ENCODE measurements at regions not wholly inside any gene's neighbourhood (a gene's known extent, or its start where the extent isn't known, plus 50 kb on each side); places are given as distances from the start of the nearest gene placed in this dataset.
"Not testable (repeated sequence)": the region's sequence is repeated elsewhere in the genome, so short reads cannot be mapped to it uniquely, and the experiment has no call there.

DNA sequence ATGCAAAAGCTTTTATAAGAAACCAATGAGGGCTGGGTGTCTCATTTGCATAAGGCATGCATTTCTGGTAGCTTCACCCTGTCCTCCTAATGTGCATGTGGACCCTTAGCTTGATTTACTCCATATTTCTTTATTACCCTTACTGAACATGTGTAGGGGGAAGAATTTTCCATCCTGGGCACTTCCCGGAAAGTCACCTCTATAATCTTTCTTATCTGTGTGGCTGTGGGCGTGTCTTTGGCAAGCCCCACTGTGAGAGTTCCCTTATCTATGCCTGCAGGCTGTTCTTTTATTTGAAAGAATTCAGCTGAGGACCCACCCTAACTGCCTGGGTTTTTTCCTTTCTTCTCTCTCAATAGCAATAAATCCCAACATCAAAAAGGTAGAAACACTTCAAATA is 627.8 kb downstream of the DOK5 start:
- no peak for DNase-seq (ENCODE audit: low read depth in 4 of 4, low spot score in 2 of 4)

DNA sequence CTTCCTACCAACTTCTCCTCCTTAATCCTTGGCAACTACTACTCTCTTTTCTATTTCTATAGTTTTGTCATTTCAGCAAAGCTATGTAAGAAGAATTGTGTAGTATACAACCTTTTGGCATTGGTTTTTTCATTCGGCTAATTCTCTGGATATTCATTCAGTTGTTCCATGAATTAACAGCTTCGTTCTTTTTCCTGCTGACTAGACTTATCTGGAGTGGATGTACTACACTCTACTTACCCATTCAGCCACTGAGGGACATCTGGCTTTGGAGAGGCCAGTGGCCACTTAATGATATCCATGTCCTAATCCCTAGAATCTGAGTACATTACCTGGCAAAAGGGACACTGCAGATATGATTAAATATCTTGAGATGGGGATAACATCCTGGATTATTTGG is 623.9 kb downstream of the DOK5 start:
- no peak for DNase-seq (ENCODE audit: low read depth in 4 of 4, low spot score in 2 of 4)

DNA sequence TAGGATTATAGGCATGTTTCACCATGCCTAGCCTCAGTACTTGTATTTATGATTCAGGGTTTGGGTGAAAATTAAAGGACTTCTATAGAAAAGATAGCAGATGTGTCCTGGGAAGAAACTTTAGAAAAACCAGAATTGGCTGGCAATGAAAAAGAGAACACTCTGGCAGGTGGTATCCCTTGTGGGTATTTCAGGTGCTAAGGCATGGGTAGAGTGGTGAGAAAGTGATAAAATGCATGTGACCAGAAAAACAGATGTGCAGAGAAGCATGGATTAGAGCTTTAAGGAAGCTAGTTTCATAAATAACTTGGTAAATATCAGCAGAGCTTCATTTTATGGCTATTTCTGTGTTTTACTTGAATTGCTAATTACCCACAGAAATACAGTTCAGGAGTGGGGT is 622.2 kb downstream of the DOK5 start:
- no peak for DNase-seq (ENCODE audit: low read depth in 4 of 4, low spot score in 2 of 4)

DNA sequence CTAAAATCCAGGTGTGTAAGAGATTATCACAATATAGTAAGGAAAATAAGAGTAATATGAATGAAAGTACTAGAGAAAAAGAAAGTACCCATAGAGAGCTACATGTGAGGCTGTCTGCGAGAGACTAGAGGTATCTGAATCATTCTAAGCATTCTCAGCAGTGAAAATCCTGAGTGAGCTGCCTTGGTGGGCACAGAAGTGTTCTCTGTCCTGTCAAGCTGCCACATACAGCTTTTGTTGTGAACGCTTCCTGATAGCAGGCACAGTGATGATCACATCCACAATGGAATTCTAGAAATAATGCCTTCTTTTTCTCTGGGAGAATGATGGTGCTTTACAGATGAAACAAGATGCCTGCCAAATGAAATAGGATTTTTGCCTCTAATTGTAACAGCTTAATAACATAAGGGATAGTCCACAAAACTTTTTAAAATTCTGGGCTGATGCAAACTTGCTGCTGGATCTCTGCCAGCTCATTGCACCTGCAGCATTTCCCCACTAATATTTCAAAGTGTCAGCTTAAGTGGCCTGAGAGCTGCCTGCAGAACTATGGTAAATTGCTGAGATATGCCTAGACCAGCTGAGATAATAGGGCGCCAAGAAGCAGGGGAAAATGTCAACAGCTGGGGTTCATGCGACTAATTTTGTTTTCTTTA is 620.5 kb downstream of the DOK5 start:
- DNase-seq (ENCODE audit: low read depth in 4 of 4, low spot score in 2 of 4), result peak in 1 of 4 donors; percentile 7

DNA sequence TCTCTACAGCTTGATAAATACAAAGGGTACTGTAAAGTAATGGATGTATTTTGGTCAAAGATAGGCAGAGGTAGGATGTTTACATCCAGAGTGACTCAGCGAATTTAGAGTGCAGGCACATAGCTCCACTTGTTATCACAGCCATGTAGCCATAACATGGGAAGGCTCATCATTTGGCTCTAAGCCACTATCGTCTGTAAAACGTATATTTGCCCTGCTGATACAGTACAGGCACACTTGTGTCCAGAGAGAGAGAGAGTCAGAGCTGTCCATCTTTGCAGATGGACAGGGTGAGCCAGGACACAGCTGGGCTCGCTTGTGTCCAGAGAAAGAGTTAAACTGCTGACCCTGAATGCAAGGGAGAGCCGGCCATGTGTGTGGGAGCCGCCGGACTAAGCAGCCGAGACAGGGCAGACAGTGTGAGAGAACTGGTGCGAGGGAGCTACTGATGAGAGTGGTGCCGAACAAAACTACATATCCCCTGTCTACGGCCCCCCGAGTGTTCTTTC is 619.0 kb downstream of the DOK5 start:
- DNase-seq (ENCODE audit: low read depth in 4 of 4, low spot score in 2 of 4), result peak in 2 of 4 donors; percentile 17 to 24

DNA sequence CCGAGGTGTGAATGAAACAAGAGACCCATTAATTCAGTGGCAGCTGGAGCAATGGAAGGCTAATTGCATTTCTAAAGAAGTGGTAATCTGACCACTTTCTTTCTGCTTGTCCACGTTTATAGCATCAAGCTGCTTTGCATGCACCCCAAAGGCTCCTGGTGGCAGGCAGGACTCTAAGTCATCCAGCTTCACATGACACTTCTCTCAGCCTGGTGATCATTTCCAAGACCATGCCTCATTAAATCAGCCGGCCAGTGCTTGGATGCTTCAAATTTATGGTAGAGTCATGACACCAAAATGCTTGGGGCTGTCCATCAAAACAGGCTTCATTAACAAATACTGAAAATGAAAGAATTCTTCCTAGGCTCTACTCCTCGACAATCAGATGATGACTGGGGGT is 614.9 kb downstream of the DOK5 start:
- peak; percentile 22 to 55 (median 42) for DNase-seq (ENCODE audit: low read depth in 4 of 4, low spot score in 2 of 4)

DNA sequence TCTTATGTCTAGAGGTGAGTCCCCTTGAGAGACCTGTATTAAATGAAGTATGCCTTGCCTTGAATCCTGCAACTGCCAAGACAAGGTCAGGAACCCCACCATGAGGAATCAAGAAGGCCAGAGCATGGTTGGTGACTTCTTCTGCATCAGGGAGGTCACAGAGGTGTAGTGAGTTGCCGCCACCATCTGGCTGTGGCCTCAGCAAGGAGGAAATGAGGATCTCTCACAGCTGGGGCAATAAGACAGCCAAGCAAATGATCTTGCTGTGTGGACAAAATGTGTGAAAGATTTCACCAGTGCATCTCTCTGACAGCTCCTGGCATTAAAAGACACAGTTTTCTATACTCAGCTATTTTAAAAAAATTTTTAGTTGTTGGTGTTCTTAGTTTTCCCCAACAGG is 611.0 kb downstream of the DOK5 start:
- no peak for DNase-seq (ENCODE audit: low read depth in 4 of 4, low spot score in 2 of 4)

DNA sequence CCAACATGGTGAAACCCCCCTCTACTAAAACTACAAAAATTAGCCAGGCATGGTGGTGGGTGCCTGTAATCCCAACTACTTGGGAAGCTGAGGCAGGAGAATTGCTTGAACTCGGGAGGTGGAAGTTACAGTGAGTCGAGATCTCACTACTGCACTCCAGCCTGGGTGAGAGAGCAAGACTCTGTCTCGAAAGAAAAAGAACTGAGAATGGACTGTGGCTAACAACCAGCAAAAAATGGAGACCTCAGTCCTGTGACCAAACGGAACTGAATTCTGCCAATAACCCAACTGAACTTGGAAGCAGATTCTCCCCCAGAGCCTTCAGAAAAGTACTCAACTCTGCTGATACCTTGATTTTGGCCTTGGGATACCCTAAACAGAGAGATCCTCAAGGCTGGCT is 604.5 kb downstream of the DOK5 start:
- DNase-seq (ENCODE audit: low read depth in 4 of 4, low spot score in 2 of 4), result no peak

DNA sequence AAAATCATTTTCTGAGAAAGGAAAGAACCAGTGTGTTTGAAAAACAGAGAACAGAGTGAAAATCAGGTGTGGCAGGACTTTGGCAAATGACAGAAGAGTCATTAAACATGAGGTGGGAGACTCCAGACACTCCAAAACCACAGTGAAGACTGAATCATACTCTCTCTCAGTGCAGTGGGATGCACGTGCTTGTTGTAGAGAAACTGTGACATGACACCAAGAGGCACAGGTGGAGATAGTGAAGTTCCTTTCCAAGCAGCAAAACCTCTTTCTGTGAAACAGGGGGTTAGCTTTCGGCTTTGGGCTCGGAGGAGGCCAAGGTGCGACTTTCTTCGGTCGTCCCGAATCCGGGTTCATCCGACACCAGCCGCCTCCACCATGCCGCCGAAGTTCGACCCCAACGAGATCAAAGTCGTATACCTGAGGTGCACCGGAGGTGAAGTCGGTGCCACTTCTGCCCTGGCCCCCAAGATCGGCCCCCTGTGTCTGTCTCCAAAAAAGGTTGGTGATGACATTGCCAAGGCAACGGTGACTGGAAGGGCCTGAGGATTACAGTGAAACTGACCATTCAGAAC is 599.0 kb downstream of the DOK5 start:
- not testable (repeated sequence) for DNase-seq (ENCODE audit: low read depth in 4 of 4, low spot score in 2 of 4)

DNA sequence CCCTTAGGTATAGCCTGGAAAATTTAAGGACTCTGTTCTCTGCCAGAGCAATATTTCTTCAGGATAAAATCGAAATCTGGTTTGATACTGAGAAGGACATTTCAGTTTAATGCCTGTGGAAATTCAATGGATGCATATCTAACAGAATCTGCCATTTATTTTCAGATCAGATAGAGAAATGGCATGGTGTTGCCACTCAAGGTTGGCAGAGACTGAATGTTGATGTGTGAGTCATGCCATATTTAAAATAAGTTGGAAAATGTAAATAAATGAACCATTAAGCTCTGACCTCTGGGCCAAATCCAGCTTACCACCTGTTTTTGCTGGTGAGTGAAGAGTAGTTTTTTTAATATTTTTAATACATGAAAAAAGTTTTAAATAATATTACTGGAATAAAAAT is 594.6 kb downstream of the DOK5 start:
- DNase-seq (ENCODE audit: low read depth in 4 of 4, low spot score in 2 of 4), result no peak

DNA sequence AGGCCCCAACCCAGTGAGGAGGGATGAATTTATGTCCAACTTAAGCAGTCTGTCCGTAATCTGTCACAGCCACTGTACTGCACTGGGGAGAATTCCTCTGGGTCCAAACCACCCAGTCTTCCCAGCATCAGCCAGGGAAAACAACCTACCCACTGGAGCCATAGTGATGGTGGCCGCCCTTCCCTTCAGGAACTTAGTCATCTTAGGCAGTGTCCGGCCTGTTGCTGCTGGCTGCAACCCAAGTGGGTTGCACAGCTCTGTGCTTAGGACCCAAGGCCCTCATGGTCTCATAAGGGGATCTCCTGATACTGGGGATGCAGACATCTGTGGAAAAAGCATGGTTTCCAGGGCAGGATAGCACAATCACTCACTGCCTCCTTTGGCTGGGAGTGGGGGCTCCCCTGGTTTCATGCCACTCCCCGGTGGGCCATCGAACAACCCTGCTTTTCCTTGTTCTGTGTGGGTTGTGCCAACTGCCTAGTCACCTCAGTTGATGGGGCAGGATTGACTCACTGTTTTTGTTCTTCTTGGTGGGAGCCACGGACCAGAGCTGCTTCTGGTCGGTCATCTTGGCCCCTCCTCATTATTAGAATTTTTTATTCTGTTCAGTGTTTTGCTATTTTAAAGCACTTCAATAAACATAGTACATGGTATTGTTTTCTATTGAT is 591.9 kb downstream of the DOK5 start:
- DNase-seq (ENCODE audit: low read depth in 4 of 4, low spot score in 2 of 4), result no peak

DNA sequence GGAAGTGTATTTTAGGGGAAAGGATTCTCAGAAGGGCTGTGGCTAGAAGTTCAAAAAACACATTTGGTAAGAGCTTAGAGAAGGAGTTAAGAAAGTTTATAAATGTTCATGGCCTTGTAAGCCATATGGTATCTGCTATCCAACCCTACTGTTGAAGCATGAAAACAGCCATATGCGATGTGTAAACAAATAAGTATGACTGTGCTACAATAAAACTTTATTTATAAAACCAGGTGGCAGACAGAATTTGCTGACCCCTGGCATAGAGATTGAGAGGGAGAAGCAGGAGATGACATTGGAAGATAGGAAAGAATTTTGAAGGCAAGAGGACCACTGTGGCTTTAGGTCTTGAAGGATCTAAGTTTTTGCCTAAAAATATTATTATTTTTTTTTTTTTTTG is 583.5 kb downstream of the DOK5 start:
- no peak for DNase-seq (ENCODE audit: low read depth in 4 of 4, low spot score in 2 of 4)

DNA sequence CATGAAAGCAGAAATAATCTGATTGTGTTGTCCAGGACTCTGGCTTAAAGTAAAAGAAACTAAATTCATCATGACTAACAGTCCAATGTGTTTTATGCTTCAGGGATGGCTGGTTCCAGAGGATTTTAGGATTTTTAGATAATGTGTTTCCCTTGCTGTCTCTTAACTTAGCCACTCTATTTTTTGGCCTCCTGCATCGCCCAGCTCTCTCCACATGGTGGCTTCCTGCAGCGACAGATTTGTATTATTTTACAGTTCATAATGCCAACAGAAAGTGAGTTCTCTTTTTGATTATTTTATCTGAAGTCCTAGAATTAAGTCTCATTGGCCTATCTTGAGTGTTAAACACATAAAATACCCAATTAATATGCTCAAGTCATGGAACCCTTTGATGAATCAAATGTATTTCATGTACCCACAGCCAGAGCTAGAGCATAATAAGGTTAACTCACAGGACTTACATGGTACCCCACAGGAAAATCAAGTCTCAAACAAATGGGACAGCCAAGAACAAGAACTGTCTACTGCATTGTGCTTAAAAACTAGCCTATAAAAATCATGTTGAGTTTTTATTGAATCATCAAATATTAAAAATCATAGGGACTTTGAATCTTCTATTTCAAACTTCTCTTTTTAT is 582.5 kb downstream of the DOK5 start:
- no peak for DNase-seq (ENCODE audit: low read depth in 4 of 4, low spot score in 2 of 4)

DNA sequence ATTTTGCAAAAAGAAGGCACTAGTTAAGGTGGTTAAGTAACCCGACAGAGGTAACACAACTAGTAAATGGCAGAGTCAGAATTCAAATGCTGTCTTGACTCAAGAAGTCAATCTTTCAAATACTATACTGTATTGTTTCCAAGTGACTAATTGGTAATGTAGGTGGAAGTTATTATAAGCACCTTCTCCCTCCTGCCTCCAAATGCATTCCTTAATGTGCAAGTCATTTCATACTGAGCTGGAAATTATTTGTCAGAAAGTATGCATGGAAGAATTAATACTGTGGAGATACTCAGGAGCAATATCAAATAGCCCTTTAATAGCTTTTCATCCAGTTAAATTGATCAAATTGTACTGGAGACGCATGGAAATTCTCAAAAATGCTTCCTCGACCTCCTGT is 579.1 kb downstream of the DOK5 start:
- no peak for DNase-seq (ENCODE audit: low read depth in 4 of 4, low spot score in 2 of 4)

DNA sequence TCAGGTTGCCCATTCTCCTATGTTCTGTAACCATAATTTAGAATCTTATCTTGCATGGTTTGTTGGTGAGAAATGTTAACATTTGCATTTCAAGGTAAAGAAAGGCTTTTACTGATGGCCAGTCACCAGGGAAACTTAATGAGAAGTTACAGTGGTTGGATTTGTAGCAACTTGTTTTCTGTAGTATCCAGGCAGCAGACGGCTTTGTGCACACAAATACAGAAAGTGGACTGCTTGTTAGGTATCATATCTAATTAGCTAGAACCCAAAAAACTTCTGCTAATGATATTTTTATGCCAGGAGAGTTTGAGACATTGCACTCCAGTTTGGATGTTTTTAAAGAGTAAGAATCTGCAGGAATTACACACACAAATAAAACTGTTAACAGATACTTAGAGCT is 578.0 kb downstream of the DOK5 start:
- DNase-seq (ENCODE audit: low read depth in 4 of 4, low spot score in 2 of 4), result no peak

DNA sequence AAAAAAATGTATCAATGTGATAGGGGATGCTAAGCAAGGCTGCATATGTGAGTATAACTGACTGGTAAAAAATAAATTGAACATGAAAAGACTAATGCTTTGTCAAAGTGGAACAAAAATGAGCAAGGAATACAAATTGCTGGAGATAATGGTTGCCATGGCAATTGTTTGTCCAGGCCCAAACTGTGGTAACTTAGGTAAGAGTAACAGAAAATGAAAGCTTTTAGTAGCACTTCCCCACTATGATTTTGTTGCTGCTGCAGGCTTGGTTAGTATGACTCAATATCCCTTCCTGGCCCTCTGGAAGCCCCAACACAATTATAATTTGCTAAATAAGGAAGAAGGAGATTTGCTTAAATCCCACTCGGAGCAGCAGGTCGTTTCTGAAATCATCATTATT is 577.1 kb downstream of the DOK5 start:
- DNase-seq (ENCODE audit: low read depth in 4 of 4, low spot score in 2 of 4), result no peak

DNA sequence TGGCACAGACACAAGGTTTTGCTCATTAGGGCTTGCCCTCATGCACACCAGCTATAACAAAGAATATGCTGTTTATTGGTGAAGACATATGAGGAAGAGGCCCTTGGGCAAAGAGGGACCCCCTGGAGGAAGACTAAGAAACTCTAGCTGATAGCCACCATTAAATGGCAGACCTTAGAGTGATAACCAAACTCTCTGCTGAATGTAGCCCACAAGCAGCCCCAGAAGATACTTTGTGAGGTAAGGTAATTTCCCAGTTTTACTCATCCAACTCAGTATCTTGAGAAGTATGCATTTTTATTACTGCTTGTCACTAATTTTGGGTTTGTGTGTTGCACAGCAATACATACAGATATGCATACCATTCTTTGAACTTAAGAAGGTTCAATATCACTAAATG is 563.3 kb downstream of the DOK5 start:
- no peak for DNase-seq (ENCODE audit: low read depth in 4 of 4, low spot score in 2 of 4)

DNA sequence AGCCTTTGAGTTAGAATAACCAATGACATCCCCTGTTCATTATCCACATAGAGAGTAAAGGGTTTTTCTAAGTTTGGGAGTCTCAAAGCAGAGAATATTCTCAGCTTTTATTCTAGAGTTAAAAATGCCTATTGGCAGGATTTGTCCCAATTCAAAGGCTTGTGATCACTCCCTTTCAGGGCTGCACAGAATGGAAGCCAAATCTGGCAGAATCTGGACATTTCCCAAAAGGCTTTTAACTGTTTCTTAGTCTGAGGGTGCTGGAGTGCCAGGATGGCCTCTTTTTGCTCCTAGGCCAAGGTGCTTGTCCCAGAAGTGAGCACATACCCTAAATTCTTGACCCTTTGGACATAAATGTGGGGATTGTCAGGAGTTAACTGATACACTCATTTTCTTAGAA is 556.6 kb downstream of the DOK5 start:
- DNase-seq (ENCODE audit: low read depth in 4 of 4, low spot score in 2 of 4), result no peak

DNA sequence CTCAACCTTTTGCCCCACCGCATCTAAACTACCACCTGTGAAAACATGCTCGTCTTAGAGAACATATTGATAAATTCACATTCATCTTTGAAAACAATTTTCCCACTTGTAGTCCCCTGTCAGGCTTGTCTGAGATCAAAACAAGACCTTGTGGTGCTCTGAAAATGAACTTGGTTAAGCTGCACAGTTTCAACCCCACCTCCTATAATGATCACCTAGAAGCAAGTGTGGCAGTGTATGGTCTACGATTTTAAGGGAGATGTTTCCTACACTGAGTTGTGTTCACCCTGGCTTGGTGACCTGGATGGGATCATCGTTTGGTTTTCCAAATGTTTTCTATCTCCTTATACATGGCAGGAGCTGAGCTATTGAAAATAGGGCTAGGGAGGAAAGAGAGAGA is 539.4 kb downstream of the DOK5 start:
- no peak for DNase-seq (ENCODE audit: low read depth in 4 of 4, low spot score in 2 of 4)

DNA sequence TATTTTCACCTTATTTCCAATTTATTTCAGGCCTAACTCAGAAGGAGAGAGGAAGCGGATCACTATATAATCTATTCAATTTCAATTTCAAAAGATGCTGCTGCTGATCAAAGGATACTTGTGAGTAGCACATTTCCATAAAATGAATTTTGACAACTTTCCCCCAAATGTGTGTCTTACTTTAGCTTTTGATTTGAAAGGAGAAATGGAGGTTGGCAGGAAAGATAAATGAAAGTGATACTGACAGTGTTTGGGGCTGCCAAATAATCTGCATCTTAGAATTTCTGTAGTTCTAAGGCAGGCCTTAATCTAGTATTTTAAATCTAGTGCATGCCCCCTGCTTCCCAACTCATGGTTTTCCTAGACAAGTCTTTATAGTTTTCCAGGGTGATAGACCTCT is 535.4 kb downstream of the DOK5 start:
- DNase-seq (ENCODE audit: low read depth in 4 of 4, low spot score in 2 of 4), result no peak

DNA sequence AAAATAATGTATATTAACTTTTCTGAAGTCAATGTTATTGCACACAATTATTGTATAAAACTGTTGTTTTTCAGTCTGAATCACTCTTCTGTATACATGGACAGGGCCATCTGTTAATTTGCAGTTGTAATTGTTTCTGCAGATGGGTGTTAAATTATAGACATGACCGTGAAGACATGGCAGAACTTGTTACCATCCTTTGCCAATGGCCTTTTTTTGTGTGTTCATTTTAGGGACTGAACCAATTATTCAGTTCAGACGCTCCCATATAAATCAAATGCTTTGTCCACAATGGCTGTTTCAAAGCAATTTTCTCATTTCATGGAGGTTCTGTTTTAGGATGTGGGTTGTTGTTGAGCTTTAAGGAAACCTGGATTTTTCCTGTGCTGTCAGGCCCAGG is 533.7 kb downstream of the DOK5 start:
- no peak for DNase-seq (ENCODE audit: low read depth in 4 of 4, low spot score in 2 of 4)

DNA sequence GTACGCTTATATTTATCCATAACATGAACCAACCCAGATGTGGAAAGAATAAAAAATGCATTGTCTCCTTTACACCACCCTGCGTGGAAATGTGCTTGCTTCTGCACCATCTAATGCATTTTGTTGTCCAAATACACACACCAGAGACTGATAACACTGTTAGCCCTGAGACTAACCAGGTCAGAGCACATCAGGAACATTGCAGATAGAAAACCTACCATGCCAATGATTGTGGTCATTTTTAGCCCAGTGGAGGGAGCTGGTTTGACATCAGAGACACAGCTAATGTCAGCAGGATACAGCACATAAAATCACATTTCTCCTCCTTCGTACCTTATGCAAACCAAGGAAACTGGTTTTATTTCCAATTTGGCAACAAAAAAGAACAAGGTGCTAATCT is 528.7 kb downstream of the DOK5 start:
- DNase-seq (ENCODE audit: low read depth in 4 of 4, low spot score in 2 of 4), result no peak
